C4-2B (cell line): ENCODE measurements at regions not wholly inside any gene's neighbourhood (a gene's known extent, or its start where the extent isn't known, plus 50 kb on each side); places are given as distances from the start of the nearest gene placed in this dataset.

Experiments
- CTCF ChIP-seq: fragments of 450-650 bp; conservative IDR thresholded peaks from 2 replicates; pipeline ENCODE4 v1.5.1; 2017; ENCODE audit warnings: mild to moderate bottlenecking
- ZFX ChIP-seq: fragments of 450-650 bp; IDR thresholded peaks from 2 replicates; pipeline ENCODE4 v1.6.1; 2017

DNA sequence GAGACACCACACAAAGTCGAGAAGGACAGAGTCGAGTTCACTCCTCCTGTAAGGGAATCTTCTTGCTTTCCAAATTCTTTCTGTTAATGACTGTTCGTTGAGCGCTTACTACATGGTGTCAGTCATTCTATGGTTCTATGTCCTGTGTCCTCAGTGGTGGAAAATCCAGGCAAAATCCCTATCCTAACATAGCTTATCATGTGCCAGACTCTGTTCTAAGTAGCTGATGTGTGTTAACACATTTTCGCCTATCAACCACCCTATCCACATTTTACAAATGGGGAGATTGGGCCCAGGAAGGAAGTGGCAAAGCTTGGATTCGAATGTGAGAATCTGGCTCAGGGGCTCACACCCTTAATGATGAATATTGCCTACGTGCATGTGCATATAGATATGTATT lies 280.1 kb downstream of the GATA3 start:
- no peak for TF ChIP-seq CTCF
- no peak for TF ChIP-seq ZFX
